ENCODE measurements at regions not wholly inside any gene's neighbourhood (a gene's known extent, or its start where the extent isn't known, plus 50 kb on each side); places are given as distances from the start of the nearest gene placed in this dataset.
"Not testable (repeated sequence)": the region's sequence is repeated elsewhere in the genome, so short reads cannot be mapped to it uniquely, and the experiment has no call there.

- not testable (repeated sequence) for TF ChIP-seq POLR2A (IDR thresholded peaks at IDR 0.05; ENCODE audit: low read depth); EP300 (IDR thresholded peaks at IDR 0.05); POLR2AphosphoS5 (IDR thresholded peaks at IDR 0.05)
- TF ChIP-seq, protein P1, sequence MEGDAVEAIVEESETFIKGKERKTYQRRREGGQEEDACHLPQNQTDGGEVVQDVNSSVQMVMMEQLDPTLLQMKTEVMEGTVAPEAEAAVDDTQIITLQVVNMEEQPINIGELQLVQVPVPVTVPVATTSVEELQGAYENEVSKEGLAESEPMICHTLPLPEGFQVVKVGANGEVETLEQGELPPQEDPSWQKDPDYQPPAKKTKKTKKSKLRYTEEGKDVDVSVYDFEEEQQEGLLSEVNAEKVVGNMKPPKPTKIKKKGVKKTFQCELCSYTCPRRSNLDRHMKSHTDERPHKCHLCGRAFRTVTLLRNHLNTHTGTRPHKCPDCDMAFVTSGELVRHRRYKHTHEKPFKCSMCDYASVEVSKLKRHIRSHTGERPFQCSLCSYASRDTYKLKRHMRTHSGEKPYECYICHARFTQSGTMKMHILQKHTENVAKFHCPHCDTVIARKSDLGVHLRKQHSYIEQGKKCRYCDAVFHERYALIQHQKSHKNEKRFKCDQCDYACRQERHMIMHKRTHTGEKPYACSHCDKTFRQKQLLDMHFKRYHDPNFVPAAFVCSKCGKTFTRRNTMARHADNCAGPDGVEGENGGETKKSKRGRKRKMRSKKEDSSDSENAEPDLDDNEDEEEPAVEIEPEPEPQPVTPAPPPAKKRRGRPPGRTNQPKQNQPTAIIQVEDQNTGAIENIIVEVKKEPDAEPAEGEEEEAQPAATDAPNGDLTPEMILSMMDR (IDR thresholded peaks at IDR 0.05), result not testable (repeated sequence)
Measured at GRCh38 chr9:39663713-39664112, 308.2 kb downstream of the SPATA31A1 start.
